K562 (cell line): ENCODE measurements at regions not wholly inside any gene's neighbourhood (a gene's known extent, or its start where the extent isn't known, plus 50 kb on each side); places are given as distances from the start of the nearest gene placed in this dataset.
A peak's percentile ranks its signal among the peaks of the same experiment; 100 is the strongest.

ENCODE experiments used
- ATF6 ChIP-seq: sonication (generic); formaldehyde crosslinking; IDR thresholded peaks from 2 replicates; pipeline ENCODE4 v1.4.0; 2020; ENCODE audit warnings: mild to moderate bottlenecking, missing genetic modification reagents
- CBFA2T2 ChIP-seq: fragments of 450-650 bp; conservative IDR thresholded peaks from 2 replicates; pipeline ENCODE4 v1.6.1; 2017; ENCODE audit warnings: mild to moderate bottlenecking
- FOXK1 ChIP-seq: sonication (generic); formaldehyde crosslinking; IDR thresholded peaks from 2 replicates; pipeline ENCODE4 v1.8.0; 2022; ENCODE audit warnings: missing genetic modification reagents, mild to moderate bottlenecking, borderline replicate concordance
- FOXO4 ChIP-seq: fragments of 450-650 bp; formaldehyde crosslinking; IDR thresholded peaks from 2 replicates; pipeline ENCODE4 v1.4.0; 2020; ENCODE audit warnings: mild to moderate bottlenecking, moderate library complexity
- MCM5 ChIP-seq: fragments of 450-650 bp; IDR thresholded peaks from 2 replicates; pipeline ENCODE4 v1.6.1; 2016; ENCODE audit warnings: low read depth
- PHF8 ChIP-seq: fragments of 200-600 bp; sonication (generic); IDR thresholded peaks from 2 replicates; pipeline ENCODE4 v1.6.1; 2012; ENCODE audit warnings: mixed run types, mild to moderate bottlenecking, inconsistent platforms, low read length, moderate library complexity, borderline replicate concordance
- RFX5 ChIP-seq: IDR thresholded peaks from 2 replicates; pipeline ENCODE4 v1.6.1; 2011; ENCODE audit warnings: low read depth, mild to moderate bottlenecking, improper control_type of control experiment, low read length
- ZBTB9 ChIP-seq: fragments of 450-650 bp; formaldehyde crosslinking; IDR thresholded peaks from 2 replicates; pipeline ENCODE4 v1.4.0; 2020; ENCODE audit warnings: mild to moderate bottlenecking, moderate library complexity
- ZKSCAN3 ChIP-seq: fragments of 250-450 bp; sonication (Bioruptor Pico); IDR thresholded peaks from 2 replicates; pipeline ENCODE4 v1.4.0; 2020
- ZNF197 ChIP-seq: fragments of 200-800 bp; sonication (Bioruptor generic); IDR thresholded peaks from 2 replicates; pipeline ENCODE4 v1.6.1; 2016; ENCODE audit warnings: low read depth, missing genetic modification characterization, missing compliant biosample characterization
- ZNF668 ChIP-seq: fragments of 250-450 bp; sonication (Bioruptor Pico); IDR thresholded peaks from 2 replicates; pipeline ENCODE4 v1.8.0; 2022; ENCODE audit warnings: mild to moderate bottlenecking, inconsistent platforms
- ZNF778 ChIP-seq: fragments of 450-650 bp; formaldehyde crosslinking; IDR thresholded peaks from 2 replicates; pipeline ENCODE4 v1.4.0; 2020; ENCODE audit warnings: mild to moderate bottlenecking, moderate library complexity

GRCh38 chr16:31713071-31713944 lies 160.3 kb upstream of the ZNF267 start (continued):
- no peak for TF ChIP-seq RFX5
- peak; percentile 43; the same call in 1 of the 2 replicates for TF ChIP-seq ZBTB9
- no peak for TF ChIP-seq MCM5
- no peak for TF ChIP-seq ZNF668 (CRISPR knock-in tag)
- no peak for TF ChIP-seq ATF6 (CRISPR knock-in tag)
- no peak for TF ChIP-seq ZNF197
- 0 out of 2 replicates have a peak, but pooled peaks have one; percentile 33 for TF ChIP-seq FOXO4
- no peak for TF ChIP-seq CBFA2T2
- peak; percentile 95 for TF ChIP-seq PHF8
- peak; percentile 65; the same call in 1 of the 2 replicates for TF ChIP-seq FOXK1 (CRISPR knock-in tag)
- no peak for TF ChIP-seq ZNF778 (CRISPR knock-in tag)
- no peak for TF ChIP-seq ZKSCAN3 (CRISPR knock-in tag)
